ENCODE measurements at regions not wholly inside any gene's neighbourhood (a gene's known extent, or its start where the extent isn't known, plus 50 kb on each side); places are given as distances from the start of the nearest gene placed in this dataset.

- TF ChIP-seq CTCF (IDR thresholded peaks at IDR 0.05) (no peak), POLR2A (IDR thresholded peaks at IDR 0.05) (no peak)
Measured at GRCh38 chr12:91394903-91395302, 212.3 kb upstream of the DCN start.
